ENCODE measurements at regions not wholly inside any gene's neighbourhood (a gene's known extent, or its start where the extent isn't known, plus 50 kb on each side); places are given as distances from the start of the nearest gene placed in this dataset.
"Not testable (repeated sequence)": the region's sequence is repeated elsewhere in the genome, so short reads cannot be mapped to it uniquely, and the experiment has no call there.

GRCh38 chr12:89228491-89228890 is 123.8 kb downstream of the DUSP6 start:
- TF ChIP-seq, protein P1, sequence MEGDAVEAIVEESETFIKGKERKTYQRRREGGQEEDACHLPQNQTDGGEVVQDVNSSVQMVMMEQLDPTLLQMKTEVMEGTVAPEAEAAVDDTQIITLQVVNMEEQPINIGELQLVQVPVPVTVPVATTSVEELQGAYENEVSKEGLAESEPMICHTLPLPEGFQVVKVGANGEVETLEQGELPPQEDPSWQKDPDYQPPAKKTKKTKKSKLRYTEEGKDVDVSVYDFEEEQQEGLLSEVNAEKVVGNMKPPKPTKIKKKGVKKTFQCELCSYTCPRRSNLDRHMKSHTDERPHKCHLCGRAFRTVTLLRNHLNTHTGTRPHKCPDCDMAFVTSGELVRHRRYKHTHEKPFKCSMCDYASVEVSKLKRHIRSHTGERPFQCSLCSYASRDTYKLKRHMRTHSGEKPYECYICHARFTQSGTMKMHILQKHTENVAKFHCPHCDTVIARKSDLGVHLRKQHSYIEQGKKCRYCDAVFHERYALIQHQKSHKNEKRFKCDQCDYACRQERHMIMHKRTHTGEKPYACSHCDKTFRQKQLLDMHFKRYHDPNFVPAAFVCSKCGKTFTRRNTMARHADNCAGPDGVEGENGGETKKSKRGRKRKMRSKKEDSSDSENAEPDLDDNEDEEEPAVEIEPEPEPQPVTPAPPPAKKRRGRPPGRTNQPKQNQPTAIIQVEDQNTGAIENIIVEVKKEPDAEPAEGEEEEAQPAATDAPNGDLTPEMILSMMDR (conservative IDR thresholded peaks at IDR 0.05): no peak
- no peak overlapping the region for H3K27ac ChIP-seq

DNA sequence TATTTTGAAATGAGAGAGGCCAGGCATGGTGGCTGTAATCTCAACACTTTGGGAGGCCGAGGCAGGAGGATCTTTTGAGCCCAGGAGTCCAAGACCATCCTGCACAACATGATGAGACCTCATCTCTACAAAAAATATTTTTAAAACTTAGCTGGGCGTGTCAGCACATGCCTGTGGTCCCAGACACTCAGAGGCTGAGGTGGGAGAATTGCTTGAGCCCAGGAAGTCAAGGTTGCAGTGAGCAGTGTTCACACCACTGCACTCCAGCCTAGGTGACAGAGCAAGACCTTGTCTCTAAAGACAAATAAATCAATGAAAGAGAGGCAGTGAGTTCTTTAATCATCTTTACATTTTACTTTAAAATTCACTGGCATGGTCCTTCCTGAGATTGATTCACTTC is 124.5 kb downstream of the DUSP6 start:
- TF ChIP-seq, protein P1 (conservative IDR thresholded peaks at IDR 0.05): no peak
- no peak overlapping the region for H3K27ac ChIP-seq

DNA sequence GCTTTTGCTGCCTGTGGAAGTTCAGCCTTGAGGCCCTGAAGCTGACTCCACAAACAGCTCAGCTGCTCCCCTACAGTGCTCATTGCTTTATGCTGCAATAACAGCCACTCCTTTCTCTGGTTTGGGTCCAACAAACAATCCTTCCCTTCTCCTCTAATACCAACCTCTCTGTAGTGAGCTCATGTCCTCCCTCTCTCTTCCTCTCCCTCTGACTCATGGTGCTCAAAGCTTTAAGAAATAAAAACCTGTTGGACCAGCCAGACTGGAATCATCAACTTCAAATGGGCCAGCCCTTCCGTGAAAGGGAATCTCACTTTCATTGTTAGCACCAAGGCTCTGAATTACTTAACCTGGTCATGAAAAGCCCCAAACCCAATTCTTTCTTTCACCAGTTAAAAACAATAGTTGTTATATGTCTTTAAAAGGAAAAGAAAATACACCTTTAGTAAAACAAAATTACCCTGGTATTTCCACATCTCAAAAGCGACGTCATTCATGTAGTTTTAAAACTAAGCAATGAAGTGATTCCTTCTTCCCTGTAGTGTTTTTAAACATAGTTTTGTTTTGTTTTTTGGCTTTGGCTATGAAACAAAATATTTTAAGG is 126.4 kb downstream of the DUSP6 start:
- peak overlapping the region; percentile 45 for H3K27ac ChIP-seq
- TF ChIP-seq, protein P1 (conservative IDR thresholded peaks at IDR 0.05): no peak

DNA sequence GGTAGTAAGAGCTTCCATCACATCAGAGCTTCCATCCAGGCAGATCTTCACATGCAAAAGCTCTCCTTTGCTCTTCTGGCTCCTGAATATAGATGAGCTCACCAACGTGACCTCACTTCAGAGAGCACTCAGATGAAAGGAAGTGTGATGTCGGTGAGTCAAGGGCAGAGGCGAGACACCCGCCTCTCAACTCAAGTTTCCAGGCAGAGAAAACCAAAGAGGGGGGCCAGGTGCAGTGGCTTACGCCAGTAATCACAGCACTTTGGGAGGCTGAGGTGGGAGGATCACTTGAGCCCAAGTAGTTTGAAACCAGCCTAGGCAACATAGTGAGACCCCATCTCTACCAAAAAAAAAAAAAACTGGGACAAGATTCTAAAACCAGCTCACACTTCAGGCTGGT is 126.9 kb downstream of the DUSP6 start:
- peak overlapping the region; percentile 45 for H3K27ac ChIP-seq
- TF ChIP-seq, protein P1 (conservative IDR thresholded peaks at IDR 0.05): no peak

DNA sequence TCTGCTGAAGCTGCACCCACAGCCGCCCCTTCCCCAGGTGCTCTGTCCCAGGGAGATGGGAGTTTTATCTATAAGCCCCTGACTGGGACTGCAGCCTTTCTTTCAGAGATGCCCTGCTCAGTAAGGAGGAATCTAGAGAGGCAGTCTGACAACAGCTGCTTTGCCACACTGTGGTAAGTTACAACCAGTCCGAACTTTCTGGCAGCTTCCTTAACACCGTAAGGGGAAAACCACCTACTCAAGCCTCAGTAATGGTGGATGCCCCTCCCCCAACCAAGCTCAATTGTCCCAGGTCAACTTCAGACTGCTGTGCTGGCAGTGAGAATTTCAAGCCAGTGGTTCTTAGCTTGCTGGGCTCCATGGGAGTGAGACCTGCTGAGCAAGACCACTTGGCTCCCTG is 129.7 kb downstream of the DUSP6 start:
- not testable (repeated sequence) for H3K27ac ChIP-seq

DNA sequence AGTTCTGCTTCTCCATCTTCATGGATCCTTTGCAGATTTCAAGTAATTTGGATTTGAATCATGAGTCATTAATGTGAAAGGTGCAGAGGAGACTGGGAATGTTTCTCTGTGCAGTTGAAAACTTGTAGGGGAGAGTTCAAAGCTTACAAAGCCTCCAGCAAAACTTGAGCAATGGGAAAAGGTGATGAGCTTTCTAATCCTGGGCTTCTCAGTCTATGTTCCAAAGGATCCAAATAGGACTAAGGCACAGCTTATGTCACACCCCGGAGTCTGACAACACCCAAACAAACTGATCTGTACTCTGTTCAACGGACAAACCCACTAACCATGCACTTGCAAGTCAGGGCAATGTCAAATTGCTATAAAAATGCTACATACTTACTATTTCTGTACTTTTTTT is 134.8 kb downstream of the DUSP6 start:
- TF ChIP-seq, protein P1 (conservative IDR thresholded peaks at IDR 0.05): no peak

GRCh38 chr12:89216211-89216952 is 135.9 kb downstream of the DUSP6 start:
- TF ChIP-seq, protein P1 (conservative IDR thresholded peaks at IDR 0.05): no peak
- H3K27ac ChIP-seq: no peak overlapping the region

More for the DNA sequence above, 134.8 kb downstream of the DUSP6 start:
- H3K27ac ChIP-seq: no peak overlapping the region

GRCh38 chr12:89215196-89215595 is 137.1 kb downstream of the DUSP6 start:
- TF ChIP-seq, protein P1 (conservative IDR thresholded peaks at IDR 0.05): no peak
- no peak overlapping the region for H3K27ac ChIP-seq

Data from VCaP (cell line).